CD4-positive, alpha-beta T cell (primary cell): ENCODE measurements at regions not wholly inside any gene's neighbourhood (a gene's known extent, or its start where the extent isn't known, plus 50 kb on each side); places are given as distances from the start of the nearest gene placed in this dataset.

Source experiments
- ATAC-seq: fragments of 200-7000 bp; cut with Tn5 transposase; one replicate; pipeline ENCODE4 v1.10.0; 2022; ENCODE audit warnings: mild to moderate bottlenecking; ENCODE audit not compliant: poor library complexity
- CTCF ChIA-PET: fragments of 350-600 bp; sonication (Branson Sonifier 250); formaldehyde crosslinking; loops from one replicate; lab custom pipeline; 2021; ENCODE audit warnings: antibody characterized with exemption, inconsistent platforms; lab: Charles Lee
- POLR2A ChIA-PET: fragments of 350-600 bp; sonication (Branson Sonifier 250); formaldehyde crosslinking; loops from one replicate; lab custom pipeline; 2021; ENCODE audit warnings: antibody characterized with exemption, inconsistent platforms; lab: Charles Lee
- DNase-seq, 14 experiments: peaks; one replicate each; pipeline ENCODE4 v3.0.0-alpha.2; 2013 to 2020; ENCODE audit warnings: mixed read lengths in 2 of 14
- H3K27ac ChIP-seq, 2 donors: one replicate each; pipeline versions ENCODE4 v1.5.1 to v1.7.0; 2013; ENCODE audit warnings: low read length in 2 of 2, low read depth in 1 of 2, mild to moderate bottlenecking in 1 of 2
- H3K27me3 ChIP-seq, 2 experiments: 1 replicate in 1 of 2; 2 replicates in 1 of 2; pipeline versions ENCODE4 v1.6.1 to v1.7.0; 2013; ENCODE audit warnings: low read length in 2 of 2, control low read depth in 1 of 2, mild to moderate bottlenecking in 1 of 2, moderate library complexity in 1 of 2; ENCODE audit not compliant: insufficient read depth in 2 of 2, control insufficient read depth in 1 of 2
- H3K36me3 ChIP-seq: one replicate; pipeline ENCODE4 v1.6.1; 2013; ENCODE audit warnings: low read length, control low read depth; ENCODE audit not compliant: insufficient read depth
- H3K4me1 ChIP-seq: one replicate; pipeline ENCODE4 v1.6.1; 2013; ENCODE audit warnings: low read length, control low read depth; ENCODE audit not compliant: insufficient read depth
- H3K4me3 ChIP-seq: one replicate; pipeline ENCODE4 v1.5.1; 2013; ENCODE audit warnings: mild to moderate bottlenecking, low read length, moderate library complexity
- H3K9me3 ChIP-seq, 2 experiments: 1 replicate in 1 of 2; 2 replicates in 1 of 2; pipeline versions ENCODE4 v1.6.1 to v1.7.0; 2013; ENCODE audit warnings: low read length in 2 of 2, mild to moderate bottlenecking in 2 of 2, control low read depth in 1 of 2, moderate library complexity in 1 of 2; ENCODE audit not compliant: control insufficient read depth in 1 of 2, insufficient read depth in 1 of 2
- H3K27ac Mint-ChIP-seq: one replicate; pipeline ENCODE4 v1.8.0; 2020; ENCODE audit warnings: mixed read lengths
- H3K27me3 Mint-ChIP-seq: one replicate; pipeline ENCODE4 v1.8.0; 2021; ENCODE audit warnings: mixed read lengths
- H3K36me3 Mint-ChIP-seq: one replicate; pipeline ENCODE4 v1.8.0; 2021; ENCODE audit warnings: low read depth, mixed read lengths
- H3K4me1 Mint-ChIP-seq: one replicate; pipeline ENCODE4 v1.8.0; 2021; ENCODE audit warnings: low read depth, mixed read lengths
- H3K4me3 Mint-ChIP-seq: one replicate; pipeline ENCODE4 v1.8.0; 2020; ENCODE audit warnings: mild to moderate bottlenecking, mixed read lengths
- H3K9me3 Mint-ChIP-seq: one replicate; pipeline ENCODE4 v1.8.0; 2020; ENCODE audit warnings: mixed read lengths
- intact Hi-C, 2 experiments: fragments of 100-400 bp; cut with DNase I in 1 of 2; cut with micrococcal nuclease in 1 of 2; formaldehyde crosslinking; loops; one replicate each; pipeline versions ENCODE4 v1.15.1 to v1.9.0; 2023 to 2025; cut with DNase I, micrococcal nuclease
- TF ChIP-seq, protein P1 (sequence below): fragments of 200-600 bp; IDR thresholded peaks from one replicate; pipeline ENCODE4 v1.8.0; 2022; ENCODE audit warnings: antibody characterized with exemption, mild to moderate bottlenecking

DNA sequence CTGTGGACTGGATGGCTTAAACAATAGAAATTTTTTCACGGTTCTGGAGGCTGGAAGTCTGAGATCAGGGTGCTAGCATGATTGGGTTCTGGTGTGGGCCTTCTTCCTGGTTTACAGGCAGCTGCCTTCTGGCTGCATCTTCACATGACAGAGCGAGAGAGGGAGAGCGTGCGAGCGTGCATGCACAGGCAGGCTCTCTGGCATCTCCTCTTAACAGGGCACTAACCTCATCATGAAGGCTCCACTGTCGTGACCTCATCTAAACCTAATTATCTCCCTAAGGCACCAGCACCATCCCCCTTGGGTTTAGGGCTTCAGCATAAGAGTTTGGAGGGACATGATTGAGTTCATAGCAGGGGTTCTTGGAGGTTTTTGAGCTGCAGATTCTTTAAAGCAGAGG, 292.0 kb upstream of the C2CD4B start:
- no peaks in the 10 kb centered on the region for H3K4me1 Mint-ChIP-seq
- no peaks in the 10 kb centered on the region for H3K36me3 Mint-ChIP-seq
- CTCF ChIA-PET, result no interaction called here
- DNase-seq (no peak), ATAC-seq (no peak)
- intact Hi-C loops, result no loop called here
- Histone ChIP-seq H3K4me3 (no peak overlapping the region), H3K27ac (no peak overlapping the region), H3K9me3 (no peaks in the 10 kb centered on the region), H3K27me3 (no peaks in the 10 kb centered on the region), H3K4me1 (no peaks in the 10 kb centered on the region), H3K36me3 (no peaks in the 10 kb centered on the region)
- H3K9me3 Mint-ChIP-seq, result no peaks in the 10 kb centered on the region
- TF ChIP-seq, protein P1, sequence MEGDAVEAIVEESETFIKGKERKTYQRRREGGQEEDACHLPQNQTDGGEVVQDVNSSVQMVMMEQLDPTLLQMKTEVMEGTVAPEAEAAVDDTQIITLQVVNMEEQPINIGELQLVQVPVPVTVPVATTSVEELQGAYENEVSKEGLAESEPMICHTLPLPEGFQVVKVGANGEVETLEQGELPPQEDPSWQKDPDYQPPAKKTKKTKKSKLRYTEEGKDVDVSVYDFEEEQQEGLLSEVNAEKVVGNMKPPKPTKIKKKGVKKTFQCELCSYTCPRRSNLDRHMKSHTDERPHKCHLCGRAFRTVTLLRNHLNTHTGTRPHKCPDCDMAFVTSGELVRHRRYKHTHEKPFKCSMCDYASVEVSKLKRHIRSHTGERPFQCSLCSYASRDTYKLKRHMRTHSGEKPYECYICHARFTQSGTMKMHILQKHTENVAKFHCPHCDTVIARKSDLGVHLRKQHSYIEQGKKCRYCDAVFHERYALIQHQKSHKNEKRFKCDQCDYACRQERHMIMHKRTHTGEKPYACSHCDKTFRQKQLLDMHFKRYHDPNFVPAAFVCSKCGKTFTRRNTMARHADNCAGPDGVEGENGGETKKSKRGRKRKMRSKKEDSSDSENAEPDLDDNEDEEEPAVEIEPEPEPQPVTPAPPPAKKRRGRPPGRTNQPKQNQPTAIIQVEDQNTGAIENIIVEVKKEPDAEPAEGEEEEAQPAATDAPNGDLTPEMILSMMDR, result no peak
- peaks cover 6% of the 10 kb centered on the region for H3K27me3 Mint-ChIP-seq
- POLR2A ChIA-PET, result no interaction called here
- H3K4me3 Mint-ChIP-seq, result no peak overlapping the region
- no peak overlapping the region for H3K27ac Mint-ChIP-seq

DNA sequence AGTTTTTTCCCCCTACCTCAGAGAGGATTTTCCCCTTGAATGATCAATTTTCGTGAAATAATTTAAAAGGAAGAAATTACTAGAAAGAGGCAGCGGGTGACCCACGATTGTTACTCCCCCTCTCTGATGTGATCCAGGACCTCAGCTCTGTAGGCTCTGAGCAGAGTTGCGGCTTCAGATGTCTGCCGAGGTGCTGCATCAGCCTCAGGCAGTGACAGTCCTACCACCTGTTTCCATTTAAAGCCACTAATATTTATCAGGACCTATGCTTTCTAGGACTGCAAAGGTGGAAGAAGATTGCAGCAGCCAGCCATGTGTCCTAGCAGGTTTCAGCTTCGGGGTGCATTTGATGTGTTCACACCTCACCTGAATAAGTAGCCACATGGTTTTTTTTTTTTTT, 294.8 kb upstream of the C2CD4B start:
- ATAC-seq, result no peak
- H3K27ac Mint-ChIP-seq, result no peak overlapping the region
- no peaks in the 10 kb centered on the region for H3K9me3 ChIP-seq
- H3K9me3 Mint-ChIP-seq, result no peaks in the 10 kb centered on the region
- H3K36me3 Mint-ChIP-seq, result no peaks in the 10 kb centered on the region
- peaks cover 6% of the 10 kb centered on the region for H3K27me3 Mint-ChIP-seq
- H3K4me3 ChIP-seq, result no peak overlapping the region
- intact Hi-C loops, result no loop called here
- no peaks in the 10 kb centered on the region for H3K27me3 ChIP-seq
- TF ChIP-seq, protein P1, result no peak
- H3K27ac ChIP-seq, result no peak overlapping the region
- ChIA-PET CTCF (no interaction called here), POLR2A (no interaction called here)
- no peaks in the 10 kb centered on the region for H3K36me3 ChIP-seq
- no peaks in the 10 kb centered on the region for H3K4me1 Mint-ChIP-seq
- DNase-seq, result no peak
- H3K4me1 ChIP-seq, result no peaks in the 10 kb centered on the region
- H3K4me3 Mint-ChIP-seq, result no peak overlapping the region

DNA sequence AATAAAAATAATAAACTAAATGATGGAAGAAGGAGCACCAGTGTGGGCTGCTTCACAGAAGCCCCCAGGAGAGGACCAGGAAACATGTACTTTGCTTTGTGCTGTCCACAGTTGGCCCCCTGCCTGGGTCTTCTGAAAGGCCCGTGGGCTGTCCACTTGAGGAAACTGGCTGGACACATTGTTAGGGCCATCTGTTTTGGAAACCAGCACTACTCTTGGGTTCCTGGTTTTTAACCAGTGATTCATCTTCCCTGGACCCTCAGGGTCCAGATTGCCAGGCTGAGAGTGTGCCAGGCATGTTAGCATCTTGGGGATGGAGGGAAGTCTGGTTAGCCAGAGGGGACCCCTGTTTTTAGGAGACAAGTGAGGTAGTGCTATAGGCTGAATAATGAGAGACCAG, 297.2 kb upstream of the C2CD4B start:
- ATAC-seq (no peak), DNase-seq (no peak)
- Mint-ChIP-seq H3K9me3 (no peaks in the 10 kb centered on the region), H3K4me1 (no peaks in the 10 kb centered on the region), H3K36me3 (no peaks in the 10 kb centered on the region), H3K4me3 (no peak overlapping the region), H3K27me3 (peaks cover 9% of the 10 kb centered on the region), H3K27ac (no peak overlapping the region)
- intact Hi-C loops, result no loop called here
- H3K27me3 ChIP-seq, result peaks cover 0 to 4% of the 10 kb centered on the region in 2 experiments
- TF ChIP-seq, protein P1, result no peak
- ChIA-PET CTCF (no interaction called here), POLR2A (no interaction called here)
- H3K27ac ChIP-seq, result no peak overlapping the region
- H3K4me3 ChIP-seq, result no peak overlapping the region
- no peaks in the 10 kb centered on the region for H3K4me1 ChIP-seq
- no peaks in the 10 kb centered on the region for H3K36me3 ChIP-seq
- H3K9me3 ChIP-seq, result no peaks in the 10 kb centered on the region
